T follicular helper cell (primary cell): ENCODE measurements at regions not wholly inside any gene's neighbourhood (a gene's known extent, or its start where the extent isn't known, plus 50 kb on each side); places are given as distances from the start of the nearest gene placed in this dataset.

Source experiments
- DNase-seq: peaks from one replicate; pipeline ENCODE4 v3.0.0-alpha.2; 2020; ENCODE audit warnings: low read depth

DNA sequence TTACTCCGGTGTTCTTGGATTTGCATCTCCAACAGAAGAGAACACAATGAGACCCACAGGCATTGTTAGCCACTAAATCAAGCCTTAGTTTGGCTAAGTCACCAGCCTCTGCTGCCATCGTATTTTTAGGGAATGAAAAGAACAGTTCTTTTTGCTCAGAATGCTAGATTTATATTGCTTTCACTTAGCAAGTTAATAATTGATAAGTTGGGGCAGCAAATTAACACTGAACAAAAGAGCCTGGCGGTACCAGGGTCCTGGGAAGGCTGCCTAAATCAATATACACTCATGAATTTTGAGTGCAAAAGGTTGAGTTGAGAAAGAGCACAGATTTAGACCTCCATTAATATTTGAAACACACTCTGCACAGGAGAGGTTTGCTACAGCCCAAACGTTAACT, 767.7 kb downstream of the TYW1 start:
- no peak for DNase-seq

DNA sequence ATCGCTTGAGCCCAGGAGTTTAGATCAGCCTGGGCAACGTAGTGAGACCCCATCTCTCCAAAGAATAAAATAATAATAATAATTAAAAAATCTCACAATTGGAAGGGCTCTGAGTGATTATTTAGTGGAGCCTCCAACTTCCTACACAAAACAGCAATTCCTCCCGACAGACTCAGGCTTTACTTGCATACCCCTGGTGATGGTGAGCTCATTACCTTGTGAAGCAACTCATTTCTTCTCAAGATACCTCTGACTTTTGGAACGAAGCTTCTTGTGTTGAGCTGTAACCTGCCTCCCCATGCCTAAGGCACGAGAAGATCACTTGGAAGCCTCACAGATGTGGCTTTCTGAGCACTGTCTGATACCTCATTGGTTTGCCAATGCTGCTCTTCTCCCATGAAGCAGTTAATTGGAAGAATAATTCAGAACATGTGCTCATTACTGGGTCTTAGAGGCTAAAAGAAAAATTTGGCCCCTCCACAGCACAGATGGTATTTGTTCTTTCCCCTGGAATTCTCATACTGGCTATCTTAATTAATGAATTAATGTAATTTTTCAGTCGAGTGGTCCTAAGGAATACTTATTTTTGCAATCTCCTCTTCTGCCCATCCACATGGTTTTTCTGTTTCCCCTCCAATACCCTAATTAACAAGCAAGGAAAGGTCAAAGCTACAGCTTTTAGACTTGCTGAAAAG, 769.0 kb downstream of the TYW1 start:
- no peak for DNase-seq

DNA sequence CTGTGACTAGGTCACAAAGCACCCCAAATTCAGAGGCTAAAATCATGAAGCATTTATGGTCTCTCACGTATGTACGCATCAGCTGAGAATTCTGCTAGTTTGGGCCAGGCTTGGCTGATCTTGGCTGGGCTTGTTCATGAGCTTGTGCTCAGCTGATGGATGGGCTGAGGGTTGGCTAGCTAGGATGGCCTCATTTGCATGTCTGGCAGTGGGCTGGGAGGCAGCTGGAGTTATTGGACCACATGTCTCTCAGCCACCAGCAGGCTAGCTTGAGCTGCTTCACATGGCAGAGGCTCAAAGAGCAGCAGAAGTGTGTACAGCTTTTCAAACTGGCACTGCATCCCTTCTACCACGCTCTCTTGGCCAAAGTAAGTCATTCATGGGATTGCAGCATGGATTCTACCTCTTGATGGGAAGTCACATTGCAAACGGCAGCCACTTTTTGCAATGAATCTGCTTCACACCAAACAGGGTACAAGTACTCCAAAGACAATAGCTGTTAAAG, 770.3 kb downstream of the TYW1 start:
- no peak for DNase-seq

DNA sequence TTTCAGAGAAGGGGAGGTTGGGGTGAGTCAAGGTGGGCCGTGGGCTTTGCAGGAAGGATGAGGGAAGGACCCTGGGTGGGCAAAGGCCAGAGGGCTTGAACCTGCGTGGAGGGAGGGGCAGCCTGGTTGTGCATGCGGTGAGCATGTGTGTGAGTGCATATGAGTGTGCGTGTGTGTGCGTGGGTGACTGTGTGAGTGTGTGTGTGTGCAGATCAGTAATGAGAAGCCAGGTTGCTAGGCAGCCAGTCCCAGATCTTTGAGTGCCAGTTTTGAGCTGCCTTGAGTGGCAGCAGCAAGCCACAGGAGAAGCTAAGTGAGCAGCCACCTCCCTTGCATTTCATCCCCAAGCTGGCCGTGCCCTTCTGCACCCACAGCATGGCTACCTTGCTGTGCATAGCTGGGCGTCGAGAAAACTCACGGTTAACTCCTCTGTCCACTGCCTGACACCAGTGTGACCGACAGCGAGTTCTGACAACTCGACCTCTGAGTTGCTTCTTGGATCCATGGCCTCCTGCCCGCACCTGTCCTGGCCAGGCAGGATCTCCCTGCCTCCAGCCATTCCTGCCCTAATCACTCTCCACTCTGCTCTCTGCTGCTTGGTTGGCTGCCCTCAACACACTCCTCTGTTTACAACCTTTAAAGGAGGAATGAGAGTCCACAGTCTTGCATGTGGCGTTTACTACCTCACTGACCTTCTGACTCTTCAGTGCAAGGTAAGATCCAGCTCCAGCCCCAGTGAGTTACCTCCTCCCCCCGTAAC, 775.4 kb downstream of the TYW1 start:
- no peak for DNase-seq

DNA sequence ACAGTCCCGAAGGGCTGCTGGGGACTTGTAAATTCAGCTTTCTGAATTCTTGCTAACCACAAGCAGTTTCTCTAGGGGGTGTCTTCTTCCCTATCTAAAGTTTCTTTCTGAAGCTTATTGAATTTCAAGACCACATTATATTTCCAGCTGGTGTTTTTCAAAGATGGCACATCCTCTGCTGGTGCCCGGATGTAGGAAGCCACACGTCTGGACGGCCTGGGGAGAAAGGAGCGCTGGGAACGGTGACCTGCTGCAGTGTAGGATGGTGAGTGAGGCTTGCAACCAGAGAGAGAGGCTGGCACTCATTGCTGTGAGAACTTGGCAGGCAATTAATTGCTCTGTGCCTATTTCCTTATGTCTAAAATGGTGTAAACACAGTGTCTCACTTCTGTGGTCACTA, 776.4 kb downstream of the TYW1 start:
- no peak for DNase-seq

DNA sequence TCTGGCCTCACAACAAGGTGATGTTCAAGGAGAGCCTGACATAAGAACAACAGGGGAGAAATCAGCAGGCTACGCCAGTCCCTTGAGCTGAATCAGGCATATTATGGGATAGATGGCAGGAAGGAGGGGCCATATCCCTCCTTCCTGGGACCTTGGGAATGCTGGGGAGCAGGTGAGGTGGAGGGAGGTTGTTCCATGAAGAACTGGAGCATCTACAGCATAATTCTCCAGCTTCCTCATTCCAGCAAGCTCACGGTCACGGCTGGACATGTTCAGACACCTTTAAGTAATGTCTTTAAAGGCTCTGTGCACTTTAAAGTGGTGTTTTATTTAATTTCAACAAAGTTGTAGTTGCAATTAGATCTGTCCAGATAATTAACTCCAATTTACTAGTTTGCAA, 780.5 kb downstream of the TYW1 start:
- DNase-seq: no peak

DNA sequence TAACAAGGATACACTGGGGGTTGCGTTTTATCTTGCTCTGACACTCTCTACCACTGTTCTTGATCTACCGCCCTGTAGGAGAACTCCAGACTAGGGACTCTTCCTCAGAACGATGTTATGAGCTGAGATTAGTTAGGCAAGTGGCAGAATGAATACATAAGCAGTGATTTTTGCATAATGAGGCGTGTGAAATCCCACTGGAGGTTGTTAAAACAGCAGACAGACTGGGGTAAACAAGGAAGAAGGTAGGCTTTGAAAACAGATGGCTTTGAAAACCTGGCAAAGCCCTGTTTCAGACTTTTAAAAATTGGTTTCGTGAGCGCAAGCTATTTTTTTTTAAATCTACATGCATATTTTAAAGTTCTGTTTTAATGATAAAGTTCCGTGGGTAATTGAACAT, 785.2 kb downstream of the TYW1 start:
- no peak for DNase-seq

DNA sequence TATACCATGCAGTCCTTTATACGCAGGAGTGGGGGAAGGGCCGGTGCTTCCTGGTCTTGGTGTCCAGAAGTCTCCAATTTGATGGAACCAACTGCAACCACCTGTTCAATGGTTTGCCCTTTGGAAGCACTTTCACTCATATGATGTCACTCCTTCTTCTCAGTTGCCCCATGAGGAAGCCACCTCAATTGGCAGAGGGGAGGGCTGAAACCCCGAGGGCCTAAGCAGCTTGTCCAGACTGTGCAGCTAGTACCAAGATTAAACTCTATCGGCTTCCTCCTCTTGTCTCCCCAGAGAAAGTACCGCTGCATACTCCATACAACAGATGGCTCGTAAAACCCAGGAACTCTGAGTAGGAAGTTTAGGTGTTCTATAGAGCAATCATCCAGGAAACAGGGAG, 789.4 kb downstream of the TYW1 start:
- no peak for DNase-seq

DNA sequence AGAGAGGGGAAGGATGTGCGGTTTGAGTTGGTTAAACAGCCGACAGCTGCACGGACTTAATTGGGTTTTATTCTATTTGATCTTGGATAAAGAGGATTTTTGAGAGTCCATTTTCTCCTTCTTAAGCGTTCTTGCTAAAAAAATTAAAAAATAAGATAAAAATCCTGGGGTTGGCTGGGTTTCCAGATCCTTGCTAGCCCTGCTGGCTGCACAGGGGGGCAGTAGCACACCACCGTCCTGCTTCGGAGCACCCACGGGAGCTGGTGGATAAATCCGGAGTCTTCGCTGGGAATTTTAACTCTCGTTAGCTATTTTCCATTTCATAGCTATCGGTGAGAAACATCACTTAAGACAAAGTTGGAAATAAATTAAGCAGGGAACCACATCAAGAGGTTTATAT, 792.0 kb downstream of the TYW1 start:
- DNase-seq: no peak

DNA sequence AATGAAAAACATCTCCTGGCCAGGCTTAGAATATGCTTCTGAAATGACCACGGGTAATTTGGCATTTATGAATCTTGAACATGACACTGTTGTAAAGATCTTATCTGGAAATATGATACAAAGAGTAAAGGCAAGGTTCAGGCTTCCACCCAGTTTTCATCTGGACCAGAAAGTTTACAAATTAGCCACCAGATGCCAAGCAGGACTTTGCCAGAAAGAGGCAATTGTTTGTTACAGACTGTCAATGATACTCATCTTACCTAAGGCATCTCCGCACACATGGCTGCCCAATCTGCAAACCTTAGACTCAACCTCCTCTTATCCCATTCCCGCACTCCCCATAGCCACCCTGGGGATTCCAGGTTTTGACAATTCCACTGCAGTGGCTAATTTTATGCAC, 795.3 kb downstream of the TYW1 start:
- no peak for DNase-seq

DNA sequence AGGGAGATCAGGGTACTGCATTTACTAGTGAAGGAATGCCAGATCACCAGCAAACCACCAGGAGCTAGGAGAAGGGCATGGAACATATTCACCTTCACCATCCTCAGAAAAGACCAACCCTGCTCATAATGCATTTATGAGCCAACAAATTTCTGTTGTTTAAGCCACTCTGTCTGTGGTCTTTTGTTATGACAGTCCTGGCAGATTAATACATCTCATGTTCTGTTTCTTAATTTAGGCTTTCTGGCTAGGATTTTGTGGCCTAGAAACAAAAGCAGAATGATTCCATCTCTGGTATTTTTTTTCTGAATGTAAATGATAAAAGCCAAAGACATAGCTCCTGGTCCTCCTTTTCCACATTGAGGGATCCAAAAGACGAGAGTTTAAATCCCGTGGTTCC, 797.9 kb downstream of the TYW1 start:
- no peak for DNase-seq

DNA sequence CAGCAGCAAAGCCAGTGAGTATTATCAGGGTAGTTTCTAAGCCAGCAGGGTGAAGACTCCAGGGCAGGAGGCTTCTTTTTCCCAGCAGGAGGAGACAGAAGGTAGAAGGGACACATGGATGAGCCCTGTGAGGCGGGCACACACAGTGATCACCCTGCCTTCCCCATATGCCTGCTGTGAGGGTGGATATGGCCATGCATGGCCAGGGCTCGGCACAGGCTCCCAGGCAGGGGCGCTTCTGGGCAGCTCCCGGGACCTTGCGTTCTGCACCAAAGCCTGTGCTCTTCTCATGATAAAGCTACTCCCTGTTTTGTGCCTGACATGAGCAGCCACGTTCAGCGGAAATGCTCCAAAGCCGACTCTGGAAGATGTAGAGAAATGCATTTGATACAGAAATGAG, 807.2 kb downstream of the TYW1 start:
- no peak for DNase-seq

DNA sequence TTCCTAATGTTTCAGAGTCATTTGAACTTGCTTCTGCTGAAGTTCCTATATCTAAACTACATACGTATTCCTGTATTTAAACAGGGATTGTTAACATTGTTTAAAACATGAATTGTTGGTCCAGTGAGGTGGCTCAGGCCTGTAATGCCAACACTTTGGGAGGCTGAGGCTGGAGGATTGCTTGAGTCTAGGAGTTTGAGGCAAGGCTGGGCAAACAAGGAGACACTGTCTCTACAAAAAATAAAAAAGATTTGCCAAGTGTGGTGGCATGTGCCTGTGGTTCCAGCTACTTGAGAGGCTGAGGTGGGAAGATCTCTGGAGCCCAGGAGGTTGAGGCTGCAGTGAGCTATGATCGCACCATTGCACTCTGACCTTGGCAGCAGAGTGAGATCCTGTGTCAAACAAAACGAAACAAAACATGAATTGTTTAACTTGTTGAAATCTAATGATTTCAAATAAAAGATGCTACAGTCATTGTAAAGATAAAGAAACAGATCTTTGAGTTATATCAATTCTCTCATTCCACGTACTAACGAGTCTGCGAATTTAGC, 809.4 kb downstream of the TYW1 start:
- DNase-seq: no peak

DNA sequence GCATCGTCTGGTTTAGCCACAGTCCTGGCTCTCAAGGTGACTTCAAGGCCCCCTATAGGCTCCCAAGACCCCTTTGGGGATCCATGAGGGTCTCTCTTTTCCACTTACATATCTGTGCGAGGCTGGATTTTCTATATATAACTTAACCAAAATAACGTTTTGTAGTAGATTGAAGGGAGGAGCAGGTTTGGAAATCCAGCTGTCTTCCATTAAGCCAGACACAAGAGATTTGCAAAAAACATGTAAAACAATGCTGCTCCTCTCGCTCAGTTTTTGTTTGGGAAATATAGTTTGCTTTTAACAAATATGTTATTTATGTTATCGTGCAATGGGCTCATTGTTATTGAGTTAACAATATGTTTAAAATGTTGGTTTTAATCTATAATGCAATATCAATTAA, 811.2 kb downstream of the TYW1 start:
- no peak for DNase-seq

DNA sequence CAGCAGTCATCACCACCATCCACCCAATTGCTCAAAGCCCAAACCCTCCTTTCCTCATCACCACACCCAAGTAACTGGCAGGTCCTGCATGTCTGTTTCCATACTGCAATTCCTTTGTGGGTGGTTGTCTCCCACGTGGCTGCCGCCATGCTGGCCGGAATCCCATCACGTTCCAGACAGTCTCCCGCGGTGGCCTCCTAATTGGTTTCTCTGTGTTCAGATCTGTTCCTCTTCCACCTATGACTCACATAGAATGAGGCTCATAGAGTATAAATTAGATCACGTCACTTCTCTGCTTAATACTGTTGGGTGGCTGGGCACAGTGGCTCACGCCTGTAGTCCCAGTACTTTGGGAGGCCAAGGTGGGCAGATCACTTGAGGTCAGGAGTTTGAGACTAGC, 813.0 kb downstream of the TYW1 start:
- no peak for DNase-seq

DNA sequence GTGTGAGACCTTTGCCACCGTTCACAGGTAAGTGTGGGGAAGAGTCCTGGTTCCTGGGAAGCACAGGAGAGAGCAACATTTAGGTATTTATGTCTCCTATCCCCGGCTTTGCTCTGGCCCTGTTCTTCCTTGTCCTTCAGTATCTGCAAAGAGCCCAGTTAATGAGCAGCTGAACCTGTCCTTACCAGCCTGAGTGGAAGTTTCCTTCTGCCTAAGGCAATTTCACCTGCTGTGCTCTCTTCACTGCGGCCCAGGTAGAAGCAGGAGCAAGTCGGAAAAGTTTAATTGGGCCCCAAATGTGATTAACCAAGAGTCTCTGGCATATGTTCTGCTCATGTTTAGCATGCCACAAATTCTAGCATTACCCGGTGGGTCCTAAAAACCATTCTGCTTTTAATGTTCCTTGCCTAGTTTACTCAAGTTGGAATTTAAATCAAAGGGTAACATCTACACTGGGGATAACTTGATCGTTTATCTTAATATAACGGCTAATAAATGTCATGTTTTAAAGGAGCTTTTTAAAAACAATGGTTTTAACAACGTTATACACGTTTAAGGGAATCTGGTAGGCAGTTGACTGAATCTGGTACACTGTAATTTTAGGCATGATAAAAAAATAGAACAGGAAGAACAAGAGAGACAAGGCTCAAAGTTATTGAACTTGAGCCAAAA, 817.1 kb downstream of the TYW1 start:
- no peak for DNase-seq

DNA sequence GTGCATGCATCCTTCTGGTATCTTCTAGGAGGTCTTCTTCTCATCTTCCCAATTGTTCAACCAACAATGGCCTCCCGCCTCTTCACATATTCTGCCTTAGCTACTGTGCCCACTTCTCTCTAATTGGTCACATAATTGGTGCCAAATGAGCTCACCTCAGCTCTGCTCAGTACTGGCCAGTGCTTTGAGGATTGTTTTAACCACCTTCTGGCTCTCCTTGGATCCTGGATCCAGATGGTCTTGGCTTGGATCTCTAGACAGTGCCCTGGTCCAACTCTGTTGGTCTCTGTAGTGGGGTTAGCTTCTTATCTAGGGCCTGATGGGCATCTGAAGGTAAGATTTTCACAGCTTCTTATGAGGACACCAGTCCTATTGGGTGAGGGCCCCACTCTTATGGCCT, 820.8 kb downstream of the TYW1 start:
- DNase-seq: no peak

DNA sequence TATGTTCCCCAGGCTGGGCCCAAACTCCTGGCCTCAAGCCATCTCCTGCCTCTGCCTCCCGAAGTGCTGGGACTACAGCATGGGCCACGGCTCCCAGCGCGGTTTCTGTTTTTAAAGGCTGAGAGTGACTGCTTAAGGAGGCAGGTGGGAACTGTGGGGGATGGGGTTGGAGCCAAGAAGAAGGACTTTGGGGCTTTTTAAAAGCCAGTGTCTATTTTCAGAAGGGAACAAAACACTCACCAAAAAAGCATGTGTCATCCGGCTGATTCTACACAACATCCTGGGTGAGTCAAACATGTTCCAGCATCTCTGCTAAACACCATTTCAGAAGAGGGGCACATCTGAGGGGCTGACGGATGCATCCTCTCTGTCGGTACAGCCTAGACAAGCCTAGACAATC, 824.5 kb downstream of the TYW1 start:
- DNase-seq: no peak

DNA sequence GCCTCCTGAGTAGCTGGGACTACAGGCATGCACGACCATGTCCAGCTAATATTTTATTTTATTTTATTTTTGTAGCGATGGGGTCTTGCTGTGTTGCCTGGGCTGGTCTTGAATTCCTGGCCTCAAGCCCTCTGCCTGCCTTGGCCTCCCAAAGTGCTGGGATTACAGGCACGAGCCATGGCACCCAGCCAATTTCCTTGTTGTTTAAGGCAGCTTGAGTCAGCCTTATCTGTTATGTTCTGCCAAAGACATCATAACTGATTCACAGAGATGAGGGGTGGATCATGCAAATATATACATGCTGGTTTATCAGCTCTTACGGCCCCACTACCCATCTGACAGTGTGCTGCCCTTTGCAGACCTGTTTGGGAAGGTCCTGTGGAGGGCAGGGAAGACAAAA, 826.7 kb downstream of the TYW1 start:
- DNase-seq: no peak

DNA sequence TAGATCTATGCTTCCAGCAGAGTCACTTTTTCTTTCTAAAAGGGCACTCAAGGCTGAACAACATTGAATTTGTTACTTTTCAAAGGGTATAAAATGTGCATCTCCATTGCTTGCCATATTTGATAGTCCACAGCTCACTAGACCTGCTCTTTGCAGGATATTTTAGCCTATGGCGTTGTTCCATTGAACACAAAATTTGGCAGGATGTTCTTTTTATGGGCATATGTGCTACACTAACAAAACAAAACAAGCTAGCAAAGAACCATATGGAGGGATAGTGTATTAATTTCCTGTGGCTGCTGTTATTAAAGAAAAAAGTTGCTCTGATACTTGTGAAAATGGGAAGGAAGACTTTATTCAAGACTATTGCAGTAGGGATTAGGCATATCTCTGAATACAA, 828.7 kb downstream of the TYW1 start:
- DNase-seq: no peak

DNA sequence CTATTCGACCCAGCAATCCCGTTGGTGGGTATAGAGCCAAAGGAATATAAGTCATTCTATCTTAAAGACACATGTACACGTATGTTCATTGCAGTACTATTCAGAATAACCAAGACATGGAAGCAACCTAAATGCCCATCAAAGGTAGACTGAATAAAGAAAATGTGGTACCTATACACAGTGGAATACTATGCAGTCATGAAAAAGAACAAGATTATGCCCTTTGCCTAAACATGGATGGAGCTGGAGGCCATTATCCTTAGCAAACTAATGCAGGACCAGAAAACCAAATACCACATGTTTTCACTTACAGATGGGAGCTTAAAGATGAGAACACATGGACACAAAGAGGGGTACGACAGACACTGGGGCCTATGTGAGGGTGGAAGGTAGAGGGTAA, 845.3 kb downstream of the TYW1 start:
- DNase-seq: no peak

DNA sequence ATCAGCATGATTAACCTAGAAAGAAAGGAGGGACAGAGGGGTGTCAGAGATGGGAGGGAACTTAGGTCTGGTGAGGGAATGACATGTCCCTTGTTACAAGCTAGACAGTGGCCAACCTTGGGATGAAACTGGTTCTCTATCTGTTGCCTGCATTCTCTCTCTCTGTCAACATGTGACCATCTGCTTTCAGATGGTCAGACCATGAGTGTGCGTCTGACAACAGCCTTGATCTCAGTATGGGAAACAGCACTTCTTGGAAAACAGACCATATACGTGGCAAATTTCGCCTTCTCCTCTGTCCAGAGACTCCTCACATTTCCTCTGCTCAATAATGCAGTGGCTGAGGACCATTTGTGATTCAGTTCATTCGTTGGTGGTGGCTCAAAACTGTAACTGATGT, 845.9 kb downstream of the TYW1 start:
- DNase-seq: no peak

DNA sequence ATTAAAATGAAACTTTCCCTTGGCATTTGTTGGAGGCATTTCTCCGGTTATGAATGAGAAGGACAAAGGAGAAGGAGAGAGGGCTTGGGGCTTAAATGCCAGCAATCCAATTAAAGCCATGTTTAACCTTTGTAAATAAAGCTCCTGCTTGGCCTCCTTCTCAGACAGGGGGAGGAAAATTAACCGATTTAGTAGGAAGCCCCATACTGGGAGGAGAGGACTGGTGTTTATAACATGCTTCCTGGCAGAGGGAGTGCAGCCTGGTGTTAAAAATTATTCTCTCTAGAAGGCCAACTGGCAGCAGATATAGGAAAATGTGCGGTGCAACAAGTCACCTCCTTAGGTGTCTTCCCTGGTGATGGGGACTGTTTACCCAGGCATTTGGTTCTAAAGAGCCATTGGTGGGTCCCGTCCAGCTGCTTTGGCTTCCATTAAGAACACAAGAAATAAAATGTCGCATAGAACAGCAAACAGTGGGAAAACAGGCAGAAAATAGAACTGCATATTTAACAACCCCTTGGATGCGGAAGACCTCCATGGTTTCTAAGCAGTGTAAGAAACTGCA, 846.5 kb downstream of the TYW1 start:
- no peak for DNase-seq
